Ishikawa (cell line): ENCODE measurements at regions not wholly inside any gene's neighbourhood (a gene's known extent, or its start where the extent isn't known, plus 50 kb on each side); places are given as distances from the start of the nearest gene placed in this dataset.

Source experiments
- EP300 ChIP-seq: IDR thresholded peaks from 2 replicates; pipeline ENCODE4 v1.6.1; 2012; ENCODE audit warnings: borderline replicate concordance
- FOXM1 ChIP-seq: IDR thresholded peaks from 2 replicates; pipeline ENCODE4 v1.6.1; 2012; ENCODE audit warnings: low read depth, borderline replicate concordance
- RAD21 ChIP-seq: IDR thresholded peaks from 2 replicates; pipeline ENCODE4 v1.6.1; 2012; ENCODE audit warnings: low read depth
- TF ChIP-seq, protein P1 (sequence below): IDR thresholded peaks from 2 replicates; pipeline ENCODE4 v1.6.1; 2012

DNA sequence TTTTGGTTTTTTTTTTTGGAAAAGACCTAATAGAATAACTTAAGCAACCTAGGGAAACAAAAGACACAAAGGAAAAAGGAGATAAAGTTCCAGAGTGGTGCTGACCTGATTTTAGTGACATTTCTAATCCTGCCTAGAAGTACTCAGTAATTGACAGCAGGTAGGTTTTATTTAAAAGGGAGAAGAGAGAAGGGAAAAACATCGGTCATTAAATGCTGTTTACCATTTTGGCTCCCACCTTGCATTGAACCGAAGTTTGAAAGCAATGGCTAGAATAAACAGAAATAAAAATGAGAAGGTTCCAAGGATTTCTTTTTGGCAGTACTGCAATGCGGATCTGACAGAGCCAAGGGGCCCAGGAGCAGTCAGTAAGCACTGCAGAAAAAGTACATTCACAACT lies 115.8 kb upstream of the MAOA start:
- TF ChIP-seq RAD21 (no peak), EP300 (no peak), FOXM1 (no peak)
- TF ChIP-seq, protein P1, sequence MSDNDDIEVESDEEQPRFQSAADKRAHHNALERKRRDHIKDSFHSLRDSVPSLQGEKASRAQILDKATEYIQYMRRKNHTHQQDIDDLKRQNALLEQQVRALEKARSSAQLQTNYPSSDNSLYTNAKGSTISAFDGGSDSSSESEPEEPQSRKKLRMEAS = no peak
